ENCODE measurements at regions not wholly inside any gene's neighbourhood (a gene's known extent, or its start where the extent isn't known, plus 50 kb on each side); places are given as distances from the start of the nearest gene placed in this dataset.

DNA sequence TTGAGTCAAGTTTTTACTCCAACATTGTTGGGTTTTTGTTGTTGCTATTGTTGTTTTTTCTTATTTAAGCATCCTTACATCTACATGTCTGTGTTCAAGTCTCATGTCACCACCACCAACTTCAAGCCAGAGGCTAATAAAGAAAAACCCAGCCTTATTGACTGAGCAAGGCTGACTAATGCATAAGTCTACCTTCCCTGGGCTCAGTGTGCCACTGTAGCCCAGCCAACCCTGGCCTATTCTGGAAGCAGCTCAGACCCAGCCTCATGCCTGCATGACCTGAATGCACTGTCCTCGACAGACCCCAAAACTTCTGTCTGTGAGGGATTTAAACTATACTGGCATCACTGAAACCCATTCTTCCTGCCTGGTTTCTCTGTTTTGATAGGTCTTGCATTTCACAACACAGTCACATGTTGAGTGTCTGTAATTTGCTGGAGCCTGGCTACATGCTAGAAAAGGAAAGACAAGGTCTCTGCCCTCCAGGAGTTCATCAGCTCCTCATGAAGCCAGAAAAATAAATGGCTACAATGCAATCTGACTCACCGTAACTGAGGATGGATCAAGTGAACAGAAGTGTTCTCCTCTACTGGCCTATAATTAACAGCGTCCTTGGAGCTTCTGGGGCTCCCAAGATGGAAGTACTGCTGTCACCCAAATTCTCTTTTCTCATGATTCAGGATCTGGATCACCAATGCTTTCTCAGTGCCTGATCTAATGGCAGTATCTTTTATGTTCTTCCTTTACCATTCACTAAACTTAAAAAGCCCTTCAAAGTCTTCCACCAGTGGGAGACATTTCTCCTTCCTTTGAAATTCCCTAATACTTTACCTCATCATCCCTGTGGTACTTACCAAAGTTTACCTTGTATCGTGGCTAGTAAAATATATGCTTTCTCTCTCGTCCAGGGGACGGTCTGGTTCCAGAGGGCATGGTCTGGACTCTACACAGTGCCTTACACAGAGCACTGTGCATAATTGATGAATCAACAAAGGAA lies 103.9 kb upstream of the IFNE start:
- DNase-seq (peak; percentile 39), ATAC-seq (peak; percentile 31)
- intact Hi-C loops (cut with micrococcal nuclease): loop anchor here (1.0 kb wide), 1 partner anchor 203 kb away; no protein-coding TSS in a partner anchor
- H3K36me3 ChIP-seq (ENCODE audit: low read depth, low read length): no peaks in the 10 kb centered on the region
- H4K20me1 ChIP-seq (ENCODE audit: low read length): no peaks in the 10 kb centered on the region
- no peaks in the 10 kb centered on the region for H3F3A ChIP-seq (ENCODE audit: low read length, unreplicated experiment)
- H3K9me2 ChIP-seq (replicated peaks; ENCODE audit: low read length): no peaks in the 10 kb centered on the region
- H3K27ac ChIP-seq (ENCODE audit: low read length): peak overlapping the region; percentile 39
- POLR2A ChIA-PET (ENCODE audit: unreplicated experiment): no interaction called here
- H3K4me3 ChIP-seq (ENCODE audit: low read length): no peak overlapping the region
- H3K79me2 ChIP-seq (ENCODE audit: low read length): peaks cover 83% of the 10 kb centered on the region
- H3K4me1 ChIP-seq (ENCODE audit: insufficient read depth, low read length): peaks cover 46% of the 10 kb centered on the region
- CTCF ChIA-PET: no interaction called here
- no peak overlapping the region for H3K9ac ChIP-seq (ENCODE audit: low read length)
- 0 out of 2 replicates have a peak overlapping the region, but pooled peaks have one; percentile 11 for H3K4me2 ChIP-seq (ENCODE audit: low read length)
- H3K9me3 ChIP-seq (ENCODE audit: low read length): no peaks in the 10 kb centered on the region
- TF ChIP-seq, protein P1, sequence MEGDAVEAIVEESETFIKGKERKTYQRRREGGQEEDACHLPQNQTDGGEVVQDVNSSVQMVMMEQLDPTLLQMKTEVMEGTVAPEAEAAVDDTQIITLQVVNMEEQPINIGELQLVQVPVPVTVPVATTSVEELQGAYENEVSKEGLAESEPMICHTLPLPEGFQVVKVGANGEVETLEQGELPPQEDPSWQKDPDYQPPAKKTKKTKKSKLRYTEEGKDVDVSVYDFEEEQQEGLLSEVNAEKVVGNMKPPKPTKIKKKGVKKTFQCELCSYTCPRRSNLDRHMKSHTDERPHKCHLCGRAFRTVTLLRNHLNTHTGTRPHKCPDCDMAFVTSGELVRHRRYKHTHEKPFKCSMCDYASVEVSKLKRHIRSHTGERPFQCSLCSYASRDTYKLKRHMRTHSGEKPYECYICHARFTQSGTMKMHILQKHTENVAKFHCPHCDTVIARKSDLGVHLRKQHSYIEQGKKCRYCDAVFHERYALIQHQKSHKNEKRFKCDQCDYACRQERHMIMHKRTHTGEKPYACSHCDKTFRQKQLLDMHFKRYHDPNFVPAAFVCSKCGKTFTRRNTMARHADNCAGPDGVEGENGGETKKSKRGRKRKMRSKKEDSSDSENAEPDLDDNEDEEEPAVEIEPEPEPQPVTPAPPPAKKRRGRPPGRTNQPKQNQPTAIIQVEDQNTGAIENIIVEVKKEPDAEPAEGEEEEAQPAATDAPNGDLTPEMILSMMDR (conservative IDR thresholded peaks at IDR 0.05; ENCODE audit: low read depth, low read length): peak; percentile 53
- no peak for TF ChIP-seq EZH2 (IDR thresholded peaks at IDR 0.05; ENCODE audit: low read length, unreplicated experiment)
- no TSS peak for BruUV-seq (replicated peaks)
- no peaks in the 10 kb centered on the region for H3K27me3 ChIP-seq (ENCODE audit: low read length)
- H2AFZ ChIP-seq (ENCODE audit: low read length): no peak overlapping the region

DNA sequence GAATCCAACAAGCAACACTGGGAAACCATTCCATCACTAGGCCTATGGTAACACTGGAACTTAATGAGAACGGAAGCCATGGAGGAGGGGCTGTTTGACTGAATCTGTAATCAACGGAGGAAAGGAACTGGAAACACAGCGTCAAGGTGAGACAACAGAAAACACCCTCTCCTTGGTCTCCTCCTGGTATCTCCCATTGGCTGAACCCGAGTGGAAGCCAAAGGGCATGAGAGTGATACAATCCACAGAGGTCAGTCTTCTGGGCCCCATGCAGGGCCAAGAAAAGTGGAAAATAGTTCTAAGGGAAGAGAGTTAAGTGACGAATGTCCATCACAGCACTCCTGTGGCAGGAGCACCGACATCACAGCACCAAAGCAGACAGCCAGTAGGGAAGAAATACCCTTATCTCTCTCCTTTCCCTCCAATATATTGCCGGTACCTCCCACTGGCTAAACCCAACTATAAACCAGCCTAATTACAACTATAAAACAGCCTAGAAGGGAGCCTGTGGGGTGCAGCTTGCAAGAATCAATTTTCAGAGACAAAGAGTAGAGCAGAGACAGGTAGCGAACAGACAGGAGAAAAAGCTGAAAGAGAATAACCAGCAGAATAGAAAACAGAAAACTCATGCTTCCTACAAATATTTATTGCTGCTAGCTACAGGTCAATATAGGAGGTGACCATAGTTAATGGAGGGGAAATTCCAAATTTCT lies 107.4 kb upstream of the IFNE start:
- POLR2A ChIA-PET (ENCODE audit: unreplicated experiment): no interaction called here
- H3K4me2 ChIP-seq (ENCODE audit: low read length): peak overlapping the region; percentile 92
- ATAC-seq (no peak), DNase-seq (no peak)
- H3K9me2 ChIP-seq (replicated peaks; ENCODE audit: low read length): no peaks in the 10 kb centered on the region
- H3K9me3 ChIP-seq (ENCODE audit: low read length): no peaks in the 10 kb centered on the region
- CTCF ChIA-PET: no interaction called here
- no peaks in the 10 kb centered on the region for H3K36me3 ChIP-seq (ENCODE audit: low read depth, low read length)
- H3K27me3 ChIP-seq (ENCODE audit: low read length): no peaks in the 10 kb centered on the region
- H2AFZ ChIP-seq (ENCODE audit: low read length): no peak overlapping the region
- TF ChIP-seq EZH2phosphoT487 (IDR thresholded peaks at IDR 0.05; ENCODE audit: borderline replicate concordance, low read length) (no peak), EZH2 (IDR thresholded peaks at IDR 0.05; ENCODE audit: low read length, unreplicated experiment) (no peak)
- TF ChIP-seq, protein P1 (conservative IDR thresholded peaks at IDR 0.05; ENCODE audit: low read depth, low read length): no peak
- peaks cover 60% of the 10 kb centered on the region for H3K79me2 ChIP-seq (ENCODE audit: low read length)
- H4K20me1 ChIP-seq (ENCODE audit: low read length): no peaks in the 10 kb centered on the region
- H3K27ac ChIP-seq (ENCODE audit: low read length): peak overlapping the region; percentile 92; the same call in 1 of the 2 replicates
- H3K9ac ChIP-seq (ENCODE audit: low read length): no peak overlapping the region
- BruUV-seq (replicated peaks): no TSS peak
- intact Hi-C loops (cut with micrococcal nuclease): no loop called here
- H3F3A ChIP-seq (ENCODE audit: low read length, unreplicated experiment): peaks cover 8% of the 10 kb centered on the region
- H3K4me3 ChIP-seq (ENCODE audit: low read length): peak overlapping the region; percentile 73
- peaks cover 43% of the 10 kb centered on the region for H3K4me1 ChIP-seq (ENCODE audit: insufficient read depth, low read length)

Measured in PC-3 (cell line).